IMR-90 (cell line): ENCODE measurements at regions not wholly inside any gene's neighbourhood (a gene's known extent, or its start where the extent isn't known, plus 50 kb on each side); places are given as distances from the start of the nearest gene placed in this dataset.

Experiments
- ATAC-seq: fragments of 200-7000 bp; cut with Tn5 transposase; 2 replicates; pipeline ENCODE4 v1.9.1; 2020; ENCODE audit warnings: low read depth, mild to moderate bottlenecking, moderate library complexity
- BruUV-seq: library from RNA; stranded (reverse); fragments of 400-500 nt; replicated peaks from 2 replicates; lab custom pipeline; 2021; lab: Mats Ljungman, UMichigan
- CTCF ChIA-PET: fragments of 300-600 bp; formaldehyde crosslinking; extraction: SDS; loops from one replicate; lab custom pipeline; 2021; ENCODE audit warnings: antibody characterized with exemption; lab: Yijun Ruan, JAX
- POLR2A ChIA-PET: fragments of 300-600 bp; sonication (Branson Sonifier 250); formaldehyde crosslinking; loops from one replicate; lab custom pipeline; 2022; ENCODE audit warnings: antibody characterized with exemption; ENCODE audit not compliant: unreplicated experiment; lab: Charles Lee
- DNase-seq: peaks from one replicate; pipeline ENCODE4 v3.0.0; 2013
- H2AFZ ChIP-seq: replicated peaks from 2 replicates; pipeline ENCODE3; 2013; ENCODE audit warnings: low read length, mild to moderate bottlenecking; ENCODE audit not compliant: poor library complexity
- H2AK5ac ChIP-seq: 2 replicates; pipeline ENCODE4 v1.6.1; 2013; ENCODE audit warnings: low read depth, low read length, inconsistent platforms
- H2AK9ac ChIP-seq: replicated peaks from 2 replicates; pipeline ENCODE3; 2013; ENCODE audit warnings: mild to moderate bottlenecking, low read depth, low read length, moderate library complexity; ENCODE audit not compliant: poor library complexity
- H2BK120ac ChIP-seq: 2 replicates; pipeline ENCODE4 v1.6.1; 2013; ENCODE audit warnings: low read depth, low read length, inconsistent platforms
- H2BK15ac ChIP-seq: 3 replicates; pipeline ENCODE4 v1.6.1; 2013; ENCODE audit warnings: low read depth, low read length, inconsistent platforms
- H2BK20ac ChIP-seq: 2 replicates; pipeline ENCODE4 v1.6.1; 2013; ENCODE audit warnings: low read depth, mild to moderate bottlenecking, inconsistent platforms, low read length, moderate library complexity
- H2BK5ac ChIP-seq: 2 replicates; pipeline ENCODE4 v1.6.1; 2013; ENCODE audit warnings: mild to moderate bottlenecking, low read depth, low read length, inconsistent platforms; ENCODE audit not compliant: poor library complexity, severe bottlenecking
- H3K14ac ChIP-seq: replicated peaks from 2 replicates; pipeline ENCODE4 v1.6.1; 2013; ENCODE audit warnings: low read depth, low read length, inconsistent platforms
- H3K18ac ChIP-seq: 2 replicates; pipeline ENCODE4 v1.6.1; 2013; ENCODE audit warnings: low read depth, low read length, control low read depth
- H3K23ac ChIP-seq: 2 replicates; pipeline ENCODE4 v1.6.1; 2013; ENCODE audit warnings: low read depth, low read length, inconsistent platforms
- H3K27ac ChIP-seq: 2 replicates; pipeline ENCODE4 v1.5.1; 2013; ENCODE audit warnings: mild to moderate bottlenecking, control low read depth, low read length; ENCODE audit not compliant: insufficient read depth
- H3K27me3 ChIP-seq: 2 replicates; pipeline ENCODE4 v1.6.1; 2013; ENCODE audit warnings: low read length; ENCODE audit not compliant: control insufficient read depth, insufficient read depth
- H3K36me3 ChIP-seq: 2 replicates; pipeline ENCODE4 v1.6.1; 2013; ENCODE audit warnings: low read length, mixed read lengths; ENCODE audit not compliant: control insufficient read depth, insufficient read depth
- H3K4ac ChIP-seq: 2 replicates; pipeline ENCODE4 v1.6.1; 2013; ENCODE audit warnings: low read depth, low read length, inconsistent platforms
- H3K4me1 ChIP-seq: 2 replicates; pipeline ENCODE4 v1.6.1; 2013; ENCODE audit warnings: low read length, mixed read lengths; ENCODE audit not compliant: control insufficient read depth, insufficient read depth
- H3K4me2 ChIP-seq: 2 replicates; pipeline ENCODE4 v1.6.1; 2013; ENCODE audit warnings: low read depth, mild to moderate bottlenecking, control low read depth, low read length, moderate library complexity
- H3K4me3 ChIP-seq: 2 replicates; pipeline ENCODE4 v1.5.1; 2013; ENCODE audit warnings: low read depth, mild to moderate bottlenecking, control low read depth, low read length, moderate library complexity; ENCODE audit not compliant: insufficient read depth
- H3K56ac ChIP-seq: 2 replicates; pipeline ENCODE4 v1.6.1; 2013; ENCODE audit warnings: low read length, inconsistent platforms; ENCODE audit not compliant: insufficient read depth; ENCODE audit errors: extremely low read depth
- H3K79me1 ChIP-seq, 2 experiments: 2 replicates each; pipeline ENCODE4 v1.6.1; 2013; ENCODE audit warnings: low read length in 2 of 2, inconsistent platforms in 1 of 2, low read depth in 1 of 2
- H3K9ac ChIP-seq: 2 replicates; pipeline ENCODE4 v1.6.1; 2013; ENCODE audit warnings: low read depth, low read length, control low read depth
- H3K9me1 ChIP-seq: 2 replicates; pipeline ENCODE4 v1.6.1; 2013; ENCODE audit warnings: low read length, inconsistent platforms; ENCODE audit not compliant: insufficient read depth
- H3K9me3 ChIP-seq: 2 replicates; pipeline ENCODE4 v1.6.1; 2013; ENCODE audit warnings: low read length; ENCODE audit not compliant: control insufficient read depth, insufficient read depth
- H4K20me1 ChIP-seq: 2 replicates; pipeline ENCODE4 v1.6.1; 2013; ENCODE audit warnings: low read length, inconsistent platforms; ENCODE audit not compliant: insufficient read depth
- H4K5ac ChIP-seq: 2 replicates; pipeline ENCODE4 v1.6.1; 2013; ENCODE audit warnings: mild to moderate bottlenecking, low read depth, low read length, control low read depth
- H4K8ac ChIP-seq, 2 experiments: 2 replicates each; pipeline ENCODE4 v1.6.1; 2013; ENCODE audit warnings: low read depth in 2 of 2, low read length in 2 of 2, control low read depth in 1 of 2, inconsistent platforms in 1 of 2
- H4K91ac ChIP-seq: 2 replicates; pipeline ENCODE4 v1.6.1; 2013; ENCODE audit warnings: low read depth, low read length, inconsistent platforms; ENCODE audit not compliant: insufficient read depth
- BHLHE40 ChIP-seq: fragments of 150-350 bp; IDR thresholded peaks from 2 replicates; pipeline ENCODE4 v1.6.1; 2016; ENCODE audit warnings: mild to moderate bottlenecking, low read depth, low read length
- CEBPB ChIP-seq: IDR thresholded peaks from 2 replicates; pipeline ENCODE4 v1.6.1; 2012; ENCODE audit warnings: low read depth, low read length, improper control_type of control experiment
- CHD1 ChIP-seq: IDR thresholded peaks from 2 replicates; pipeline ENCODE4 v1.6.1; 2012; ENCODE audit warnings: low read depth, low read length, improper control_type of control experiment
- CTCF ChIP-seq: conservative IDR thresholded peaks from 2 replicates; pipeline ENCODE4 v1.5.1; 2012; ENCODE audit warnings: mild to moderate bottlenecking, low read depth, low read length, improper control_type of control experiment
- ELK1 ChIP-seq: fragments of 150-350 bp; IDR thresholded peaks from 2 replicates; pipeline ENCODE4 v1.6.1; 2016; ENCODE audit warnings: low read depth, mild to moderate bottlenecking, low read length, moderate library complexity, borderline replicate concordance
- FOS ChIP-seq: fragments of 150-350 bp; IDR thresholded peaks from 2 replicates; pipeline ENCODE4 v1.6.1; 2016; ENCODE audit warnings: low read depth, low read length
- MAFK ChIP-seq: IDR thresholded peaks from 2 replicates; pipeline ENCODE4 v1.6.1; 2012; ENCODE audit warnings: low read depth, low read length, improper control_type of control experiment
- MAZ ChIP-seq: IDR thresholded peaks from 2 replicates; pipeline ENCODE4 v1.6.1; 2012; ENCODE audit warnings: low read depth, mild to moderate bottlenecking, low read length, improper control_type of control experiment, moderate library complexity, borderline replicate concordance
- MXI1 ChIP-seq: IDR thresholded peaks from 2 replicates; pipeline ENCODE4 v1.6.1; 2012; ENCODE audit warnings: low read depth, mild to moderate bottlenecking, low read length, moderate library complexity, borderline replicate concordance
- NFE2L2 ChIP-seq: fragments of 150-350 bp; IDR thresholded peaks from 2 replicates; pipeline ENCODE4 v1.6.1; 2016; ENCODE audit warnings: low read depth, mild to moderate bottlenecking, low read length
- POLR2A ChIP-seq: IDR thresholded peaks from 2 replicates; pipeline ENCODE4 v1.6.1; 2012; ENCODE audit warnings: mild to moderate bottlenecking, low read depth, low read length
- RAD21 ChIP-seq: IDR thresholded peaks from 2 replicates; pipeline ENCODE4 v1.6.1; 2012; ENCODE audit warnings: low read length, improper control_type of control experiment
- RCOR1 ChIP-seq: IDR thresholded peaks from 2 replicates; pipeline ENCODE4 v1.6.1; 2012; ENCODE audit warnings: mild to moderate bottlenecking, low read length, improper control_type of control experiment; ENCODE audit not compliant: insufficient replicate concordance
- RFX5 ChIP-seq: IDR thresholded peaks from 2 replicates; pipeline ENCODE4 v1.8.0; 2012; ENCODE audit warnings: low read depth, mild to moderate bottlenecking, low read length, moderate library complexity
- SMC3 ChIP-seq: fragments of 150-350 bp; IDR thresholded peaks from 2 replicates; pipeline ENCODE4 v1.6.1; 2016; ENCODE audit warnings: low read depth, mild to moderate bottlenecking, antibody characterized with exemption, low read length, moderate library complexity
- WGBS, 2 experiments: methylation state at CpG; one replicate each; pipeline versions ENCODE4 v1.1.5 to v1.1.7; 2013; ENCODE audit warnings: missing lambda C conversion rate in 2 of 2; ENCODE audit not compliant: insufficient read length in 1 of 2; ENCODE audit errors: extremely low coverage in 2 of 2; 5-methylcytosine and 5-hydroxymethylcytosine counted together
- dilution Hi-C: fragments of 300-500 bp; cut with HindIII; formaldehyde crosslinking; loops from one replicate; pipeline ENCODE4 v1.14.3; 2018; ENCODE audit warnings: low sequenced_read_pairs; ENCODE audit not compliant: unreplicated experiment
- in situ Hi-C: fragments of 300-500 bp; cut with MboI; formaldehyde crosslinking; loops from 3 replicates; pipeline ENCODE4 v1.14.3; 2019; ENCODE audit warnings: low sequenced_read_pairs, inconsistent platforms, mixed read lengths
- intact Hi-C: fragments of 100-400 bp; cut with micrococcal nuclease; formaldehyde crosslinking; loops from 2 replicates; pipeline ENCODE4 v1.10.0; 2022
- TF ChIP-seq, protein P1 (sequence below): fragments of 150-350 bp; IDR thresholded peaks from 2 replicates; pipeline ENCODE4 v1.6.1; 2017; ENCODE audit warnings: mild to moderate bottlenecking, antibody characterized with exemption, low read length, low read depth

- Histone ChIP-seq H3K4ac (no peak overlapping the region), H3K4me1 (no peaks in the 10 kb centered on the region), H2AK9ac (no peak overlapping the region), H4K5ac (no peak overlapping the region), H3K14ac (no peak overlapping the region), H3K79me1 (no peaks in the 10 kb centered on the region), H4K8ac (no peak overlapping the region), H3K27ac (no peak overlapping the region), H3K23ac (no peak overlapping the region), H4K91ac (no peak overlapping the region), H3K36me3 (no peaks in the 10 kb centered on the region), H3K9ac (no peak overlapping the region), H2AK5ac (no peak overlapping the region), H3K4me3 (no peak overlapping the region), H4K20me1 (no peaks in the 10 kb centered on the region), H2AFZ (no peak overlapping the region), H3K9me1 (no peaks in the 10 kb centered on the region), H3K18ac (no peak overlapping the region), H2BK15ac (no peak overlapping the region), H3K4me2 (no peak overlapping the region), H2BK5ac (no peak overlapping the region), H3K27me3 (no peaks in the 10 kb centered on the region), H3K9me3 (no peaks in the 10 kb centered on the region), H3K56ac (no peak overlapping the region), H2BK120ac (no peak overlapping the region), H2BK20ac (no peak overlapping the region)
- no peak for TF ChIP-seq CHD1
- no peak for TF ChIP-seq RAD21
- TF ChIP-seq CEBPB = no peak
- no peak for TF ChIP-seq MXI1
- TF ChIP-seq, protein P1, sequence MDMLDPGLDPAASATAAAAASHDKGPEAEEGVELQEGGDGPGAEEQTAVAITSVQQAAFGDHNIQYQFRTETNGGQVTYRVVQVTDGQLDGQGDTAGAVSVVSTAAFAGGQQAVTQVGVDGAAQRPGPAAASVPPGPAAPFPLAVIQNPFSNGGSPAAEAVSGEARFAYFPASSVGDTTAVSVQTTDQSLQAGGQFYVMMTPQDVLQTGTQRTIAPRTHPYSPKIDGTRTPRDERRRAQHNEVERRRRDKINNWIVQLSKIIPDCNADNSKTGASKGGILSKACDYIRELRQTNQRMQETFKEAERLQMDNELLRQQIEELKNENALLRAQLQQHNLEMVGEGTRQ = no peak
- TF ChIP-seq RCOR1 = no peak
- TF ChIP-seq ELK1 = no peak
- no peak for TF ChIP-seq MAZ
- no peak for TF ChIP-seq FOS
- no peak for TF ChIP-seq POLR2A
- no peak for TF ChIP-seq RFX5
- no peak for TF ChIP-seq CTCF
- TF ChIP-seq MAFK = no peak
- TF ChIP-seq SMC3 = no peak
- no peak for TF ChIP-seq NFE2L2
- no peak for TF ChIP-seq BHLHE40
- no CpG with 5 or more reads among the region's 4 CpGs for WGBS, 2 experiments
- in situ Hi-C loops = no loop called here
- BruUV-seq = no TSS peak
- dilution Hi-C loops = no loop called here
- ATAC-seq (no peak), DNase-seq (no peak)
- intact Hi-C loops = no loop called here
- ChIA-PET POLR2A (no interaction called here), CTCF (no interaction called here)
These were observed 106.4 kb upstream of the NIPBL start for GRCh38 chr5:36770125-36770524.
